Gastrocnemius medialis (tissue), 4 donors: ENCODE measurements at regions not wholly inside any gene's neighbourhood (a gene's known extent, or its start where the extent isn't known, plus 50 kb on each side); places are given as distances from the start of the nearest gene placed in this dataset.

Source experiments
- POLR2A ChIP-seq, 2 donors: fragments of 450-650 bp; IDR thresholded peaks; one replicate each; pipeline ENCODE4 v1.6.1; 2017; ENCODE audit warnings: antibody characterized with exemption in 2 of 2, mild to moderate bottlenecking in 2 of 2, moderate library complexity in 2 of 2
- TF ChIP-seq, protein P1 (sequence below), 5 experiments: fragments of 450-650 bp in 3 of 5; fragments of 200-600 bp in 2 of 5; sonication (generic) in 2 of 5; IDR thresholded peaks in 4 of 5; conservative IDR thresholded peaks in 1 of 5; 1 replicate in 4 of 5; 2 replicates in 1 of 5; pipeline ENCODE4 v1.5.1; 2016 to 2019; ENCODE audit warnings: antibody characterized with exemption in 5 of 5, mild to moderate bottlenecking in 3 of 5, moderate library complexity in 3 of 5

- TF ChIP-seq POLR2A (IDR thresholded peaks at IDR 0.05), result no peak
- TF ChIP-seq, protein P1, sequence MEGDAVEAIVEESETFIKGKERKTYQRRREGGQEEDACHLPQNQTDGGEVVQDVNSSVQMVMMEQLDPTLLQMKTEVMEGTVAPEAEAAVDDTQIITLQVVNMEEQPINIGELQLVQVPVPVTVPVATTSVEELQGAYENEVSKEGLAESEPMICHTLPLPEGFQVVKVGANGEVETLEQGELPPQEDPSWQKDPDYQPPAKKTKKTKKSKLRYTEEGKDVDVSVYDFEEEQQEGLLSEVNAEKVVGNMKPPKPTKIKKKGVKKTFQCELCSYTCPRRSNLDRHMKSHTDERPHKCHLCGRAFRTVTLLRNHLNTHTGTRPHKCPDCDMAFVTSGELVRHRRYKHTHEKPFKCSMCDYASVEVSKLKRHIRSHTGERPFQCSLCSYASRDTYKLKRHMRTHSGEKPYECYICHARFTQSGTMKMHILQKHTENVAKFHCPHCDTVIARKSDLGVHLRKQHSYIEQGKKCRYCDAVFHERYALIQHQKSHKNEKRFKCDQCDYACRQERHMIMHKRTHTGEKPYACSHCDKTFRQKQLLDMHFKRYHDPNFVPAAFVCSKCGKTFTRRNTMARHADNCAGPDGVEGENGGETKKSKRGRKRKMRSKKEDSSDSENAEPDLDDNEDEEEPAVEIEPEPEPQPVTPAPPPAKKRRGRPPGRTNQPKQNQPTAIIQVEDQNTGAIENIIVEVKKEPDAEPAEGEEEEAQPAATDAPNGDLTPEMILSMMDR (IDR thresholded peaks at IDR 0.05 in 4 of 5, conservative IDR thresholded peaks at IDR 0.05 in 1 of 5), result no peak
Observed at GRCh38 chr6:67888546-67888885, 746.6 kb upstream of the ADGRB3 start.
